ENCODE measurements at regions not wholly inside any gene's neighbourhood (a gene's known extent, or its start where the extent isn't known, plus 50 kb on each side); places are given as distances from the start of the nearest gene placed in this dataset.

DNA sequence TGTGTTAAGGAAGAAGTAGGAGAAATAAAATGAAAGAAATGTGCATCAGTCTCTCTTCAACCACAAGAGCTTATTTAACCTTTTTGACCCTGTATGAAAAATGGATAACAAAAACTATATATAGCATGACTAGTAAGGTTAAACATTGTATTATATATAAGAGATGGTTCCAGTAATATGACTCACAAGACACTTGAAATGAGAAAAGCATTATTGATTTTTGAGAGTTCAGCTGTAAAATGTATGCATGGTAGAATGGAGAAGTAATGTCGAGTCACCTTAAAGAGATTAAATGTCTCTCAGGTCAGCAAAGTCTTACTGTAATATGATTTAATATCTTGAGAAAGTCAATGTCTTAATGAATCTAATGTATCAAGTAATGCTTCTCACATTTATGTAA is 860.9 kb downstream of the TAF11L14 start:
- Histone ChIP-seq H4K5ac (ENCODE audit: low read depth, low read length) (no peak overlapping the region), H3K27ac (ENCODE audit: insufficient read depth, low read length) (no peak overlapping the region), H3K18ac (ENCODE audit: low read depth, low read length) (no peak overlapping the region), H3K9me3 (ENCODE audit: control insufficient read depth, insufficient read depth, low read length) (peaks cover 5% of the 10 kb centered on the region; the same call in 1 of the 2 replicates), H4K8ac (ENCODE audit: low read depth in 2 of 2, low read length in 2 of 2) (no peak overlapping the region), H3K27me3 (ENCODE audit: control insufficient read depth, insufficient read depth, low read length) (no peaks in the 10 kb centered on the region), H3K9ac (ENCODE audit: low read depth, low read length) (no peak overlapping the region), H2AK5ac (ENCODE audit: low read depth, low read length) (no peak overlapping the region), H3K4me1 (ENCODE audit: control insufficient read depth, insufficient read depth, low read length) (no peaks in the 10 kb centered on the region), H2BK5ac (ENCODE audit: low read depth, low read length, poor library complexity, severe bottlenecking) (no peak overlapping the region), H3K4ac (ENCODE audit: low read depth, low read length) (no peak overlapping the region), H2AFZ (replicated peaks; ENCODE audit: low read length, poor library complexity) (no peak overlapping the region), H3K36me3 (ENCODE audit: control insufficient read depth, insufficient read depth, low read length) (no peaks in the 10 kb centered on the region), H2BK120ac (ENCODE audit: low read depth, low read length) (no peak overlapping the region), H3K56ac (ENCODE audit: extremely low read depth, insufficient read depth, low read length) (no peak overlapping the region), H3K14ac (replicated peaks; ENCODE audit: low read depth, low read length) (no peak overlapping the region), H3K4me3 (ENCODE audit: insufficient read depth, low read depth, low read length) (no peak overlapping the region), H2BK20ac (ENCODE audit: low read depth, low read length) (no peak overlapping the region), H4K91ac (ENCODE audit: insufficient read depth, low read depth, low read length) (no peak overlapping the region), H2BK15ac (ENCODE audit: low read depth, low read length) (no peak overlapping the region), H3K4me2 (ENCODE audit: low read depth, low read length) (no peak overlapping the region), H3K9me1 (ENCODE audit: insufficient read depth, low read length) (no peaks in the 10 kb centered on the region), H3K79me1 (ENCODE audit: low read depth in 1 of 2, low read length in 2 of 2) (no peaks in the 10 kb centered on the region), H2AK9ac (replicated peaks; ENCODE audit: low read depth, low read length, poor library complexity) (no peak overlapping the region), H4K20me1 (ENCODE audit: insufficient read depth, low read length) (no peaks in the 10 kb centered on the region), H3K23ac (ENCODE audit: low read depth, low read length) (no peak overlapping the region)
- ChIA-PET CTCF (no interaction called here), POLR2A (ENCODE audit: unreplicated experiment) (no interaction called here)
- no peak for TF ChIP-seq NFE2L2 (IDR thresholded peaks at IDR 0.05; ENCODE audit: low read depth, low read length)
- TF ChIP-seq, protein P1, sequence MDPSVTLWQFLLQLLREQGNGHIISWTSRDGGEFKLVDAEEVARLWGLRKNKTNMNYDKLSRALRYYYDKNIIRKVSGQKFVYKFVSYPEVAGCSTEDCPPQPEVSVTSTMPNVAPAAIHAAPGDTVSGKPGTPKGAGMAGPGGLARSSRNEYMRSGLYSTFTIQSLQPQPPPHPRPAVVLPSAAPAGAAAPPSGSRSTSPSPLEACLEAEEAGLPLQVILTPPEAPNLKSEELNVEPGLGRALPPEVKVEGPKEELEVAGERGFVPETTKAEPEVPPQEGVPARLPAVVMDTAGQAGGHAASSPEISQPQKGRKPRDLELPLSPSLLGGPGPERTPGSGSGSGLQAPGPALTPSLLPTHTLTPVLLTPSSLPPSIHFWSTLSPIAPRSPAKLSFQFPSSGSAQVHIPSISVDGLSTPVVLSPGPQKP (IDR thresholded peaks at IDR 0.05; ENCODE audit: borderline replicate concordance, low read depth, low read length), result no peak
- TF ChIP-seq SMC3 (IDR thresholded peaks at IDR 0.05; ENCODE audit: low read depth, low read length), result no peak
- TF ChIP-seq RCOR1 (IDR thresholded peaks at IDR 0.05; ENCODE audit: insufficient replicate concordance, low read length), result no peak
- TF ChIP-seq BHLHE40 (IDR thresholded peaks at IDR 0.05; ENCODE audit: low read depth, low read length), result no peak
- no peak for TF ChIP-seq RAD21 (IDR thresholded peaks at IDR 0.05; ENCODE audit: low read length)
- TF ChIP-seq, protein P2, sequence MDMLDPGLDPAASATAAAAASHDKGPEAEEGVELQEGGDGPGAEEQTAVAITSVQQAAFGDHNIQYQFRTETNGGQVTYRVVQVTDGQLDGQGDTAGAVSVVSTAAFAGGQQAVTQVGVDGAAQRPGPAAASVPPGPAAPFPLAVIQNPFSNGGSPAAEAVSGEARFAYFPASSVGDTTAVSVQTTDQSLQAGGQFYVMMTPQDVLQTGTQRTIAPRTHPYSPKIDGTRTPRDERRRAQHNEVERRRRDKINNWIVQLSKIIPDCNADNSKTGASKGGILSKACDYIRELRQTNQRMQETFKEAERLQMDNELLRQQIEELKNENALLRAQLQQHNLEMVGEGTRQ (IDR thresholded peaks at IDR 0.05; ENCODE audit: low read depth, low read length), result no peak
- no peak for TF ChIP-seq MXI1 (IDR thresholded peaks at IDR 0.05; ENCODE audit: borderline replicate concordance, low read depth, low read length)
- TF ChIP-seq, protein P3, sequence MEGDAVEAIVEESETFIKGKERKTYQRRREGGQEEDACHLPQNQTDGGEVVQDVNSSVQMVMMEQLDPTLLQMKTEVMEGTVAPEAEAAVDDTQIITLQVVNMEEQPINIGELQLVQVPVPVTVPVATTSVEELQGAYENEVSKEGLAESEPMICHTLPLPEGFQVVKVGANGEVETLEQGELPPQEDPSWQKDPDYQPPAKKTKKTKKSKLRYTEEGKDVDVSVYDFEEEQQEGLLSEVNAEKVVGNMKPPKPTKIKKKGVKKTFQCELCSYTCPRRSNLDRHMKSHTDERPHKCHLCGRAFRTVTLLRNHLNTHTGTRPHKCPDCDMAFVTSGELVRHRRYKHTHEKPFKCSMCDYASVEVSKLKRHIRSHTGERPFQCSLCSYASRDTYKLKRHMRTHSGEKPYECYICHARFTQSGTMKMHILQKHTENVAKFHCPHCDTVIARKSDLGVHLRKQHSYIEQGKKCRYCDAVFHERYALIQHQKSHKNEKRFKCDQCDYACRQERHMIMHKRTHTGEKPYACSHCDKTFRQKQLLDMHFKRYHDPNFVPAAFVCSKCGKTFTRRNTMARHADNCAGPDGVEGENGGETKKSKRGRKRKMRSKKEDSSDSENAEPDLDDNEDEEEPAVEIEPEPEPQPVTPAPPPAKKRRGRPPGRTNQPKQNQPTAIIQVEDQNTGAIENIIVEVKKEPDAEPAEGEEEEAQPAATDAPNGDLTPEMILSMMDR (conservative IDR thresholded peaks at IDR 0.05; ENCODE audit: low read depth, low read length), result no peak
- ATAC-seq (ENCODE audit: low read depth) (no peak), DNase-seq (no peak)
- in situ Hi-C loops (cut with MboI; ENCODE audit: low sequenced_read_pairs) (no loop called here), dilution Hi-C loops (cut with HindIII; ENCODE audit: low sequenced_read_pairs, unreplicated experiment) (no loop called here), intact Hi-C loops (cut with micrococcal nuclease) (no loop called here)
- WGBS, 2 experiments (ENCODE audit: extremely low coverage in 2 of 2, insufficient read length in 1 of 2), result no CpG with 5 or more reads among the region's 1 CpG
- BruUV-seq (replicated peaks), result no TSS peak

All from IMR-90 (cell line).